Stomach (tissue), 4 donors: ENCODE measurements at regions not wholly inside any gene's neighbourhood (a gene's known extent, or its start where the extent isn't known, plus 50 kb on each side); places are given as distances from the start of the nearest gene placed in this dataset.
"Not testable (repeated sequence)": the region's sequence is repeated elsewhere in the genome, so short reads cannot be mapped to it uniquely, and the experiment has no call there.

ENCODE experiments used
- POLR2A ChIP-seq, 4 donors: fragments of 450-650 bp; IDR thresholded peaks; one replicate each; pipeline ENCODE4 v1.6.1; 2016; ENCODE audit warnings: antibody characterized with exemption in 4 of 4, control low read depth in 2 of 4, mild to moderate bottlenecking in 1 of 4, moderate library complexity in 1 of 4
- TF ChIP-seq, protein P1 (sequence below), 7 experiments: fragments of 450-650 bp in 4 of 7; fragments of 200-600 bp in 3 of 7; sonication (generic) in 3 of 7; IDR thresholded peaks; one replicate each; pipeline ENCODE4 v1.5.1; 2016 to 2019; ENCODE audit warnings: antibody characterized with exemption in 7 of 7, control low read depth in 2 of 7, mild to moderate bottlenecking in 1 of 7

DNA sequence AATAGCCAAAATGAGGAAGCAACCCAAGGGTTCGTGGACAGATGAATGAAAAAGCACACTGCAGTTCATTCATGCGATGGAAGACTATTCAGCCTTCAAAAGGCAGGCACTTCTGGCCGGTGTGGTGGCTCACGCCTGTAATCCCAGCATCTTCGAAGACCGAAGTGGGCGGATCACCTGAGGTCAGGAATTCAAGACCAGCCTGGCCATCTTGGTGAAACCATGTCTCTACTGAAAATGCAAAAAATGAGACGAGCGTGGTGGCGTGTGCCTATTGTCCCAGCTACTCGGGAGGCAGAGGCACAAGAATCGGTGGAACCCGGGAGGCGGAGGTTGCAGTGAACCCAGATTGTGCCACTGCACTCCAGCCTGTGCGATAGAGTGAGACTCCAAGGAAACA lies 114.1 kb upstream of the HMX1 start:
- TF ChIP-seq, protein P1, sequence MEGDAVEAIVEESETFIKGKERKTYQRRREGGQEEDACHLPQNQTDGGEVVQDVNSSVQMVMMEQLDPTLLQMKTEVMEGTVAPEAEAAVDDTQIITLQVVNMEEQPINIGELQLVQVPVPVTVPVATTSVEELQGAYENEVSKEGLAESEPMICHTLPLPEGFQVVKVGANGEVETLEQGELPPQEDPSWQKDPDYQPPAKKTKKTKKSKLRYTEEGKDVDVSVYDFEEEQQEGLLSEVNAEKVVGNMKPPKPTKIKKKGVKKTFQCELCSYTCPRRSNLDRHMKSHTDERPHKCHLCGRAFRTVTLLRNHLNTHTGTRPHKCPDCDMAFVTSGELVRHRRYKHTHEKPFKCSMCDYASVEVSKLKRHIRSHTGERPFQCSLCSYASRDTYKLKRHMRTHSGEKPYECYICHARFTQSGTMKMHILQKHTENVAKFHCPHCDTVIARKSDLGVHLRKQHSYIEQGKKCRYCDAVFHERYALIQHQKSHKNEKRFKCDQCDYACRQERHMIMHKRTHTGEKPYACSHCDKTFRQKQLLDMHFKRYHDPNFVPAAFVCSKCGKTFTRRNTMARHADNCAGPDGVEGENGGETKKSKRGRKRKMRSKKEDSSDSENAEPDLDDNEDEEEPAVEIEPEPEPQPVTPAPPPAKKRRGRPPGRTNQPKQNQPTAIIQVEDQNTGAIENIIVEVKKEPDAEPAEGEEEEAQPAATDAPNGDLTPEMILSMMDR (IDR thresholded peaks at IDR 0.05) = not testable (repeated sequence)
- TF ChIP-seq POLR2A (IDR thresholded peaks at IDR 0.05) = not testable (repeated sequence)
